Epithelial cell of esophagus (primary cell): ENCODE measurements at regions not wholly inside any gene's neighbourhood (a gene's known extent, or its start where the extent isn't known, plus 50 kb on each side); places are given as distances from the start of the nearest gene placed in this dataset.
"Not testable (repeated sequence)": the region's sequence is repeated elsewhere in the genome, so short reads cannot be mapped to it uniquely, and the experiment has no call there.

Experiments used
- DNase-seq: peaks from one replicate; pipeline ENCODE4 v3.0.0; 2010; ENCODE audit warnings: low read depth
- H3K4me3 ChIP-seq: 2 replicates; pipeline ENCODE4 v1.5.1; 2011; ENCODE audit warnings: mild to moderate bottlenecking, low read length, control low read depth
- TF ChIP-seq, protein P1 (sequence below): IDR thresholded peaks from 2 replicates; pipeline ENCODE4 v1.5.1; 2011; ENCODE audit warnings: low read depth, mild to moderate bottlenecking, low read length, control low read depth, inconsistent platforms; ENCODE audit not compliant: insufficient read depth; ENCODE audit errors: missing control alignments

DNA sequence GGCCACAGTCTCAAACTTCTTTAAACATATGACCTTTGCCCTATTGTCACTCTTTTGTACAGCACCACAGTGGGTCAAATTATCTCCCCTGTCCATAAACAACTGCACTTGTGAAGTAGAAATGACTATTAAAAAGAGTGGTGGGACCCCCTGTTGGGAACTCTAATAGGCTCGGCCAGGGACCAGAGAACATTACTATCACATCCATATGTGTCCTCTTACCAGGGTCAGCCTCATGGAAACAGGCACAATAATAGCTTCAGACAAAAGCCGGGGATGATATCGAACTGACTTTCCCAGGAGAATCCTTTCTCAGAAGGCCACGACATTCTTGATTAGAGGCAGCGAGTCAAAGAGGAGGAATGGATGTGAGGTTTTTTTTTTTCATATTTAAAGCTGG lies 96.6 kb downstream of the NKX2-1 start:
- TF ChIP-seq, protein P1, sequence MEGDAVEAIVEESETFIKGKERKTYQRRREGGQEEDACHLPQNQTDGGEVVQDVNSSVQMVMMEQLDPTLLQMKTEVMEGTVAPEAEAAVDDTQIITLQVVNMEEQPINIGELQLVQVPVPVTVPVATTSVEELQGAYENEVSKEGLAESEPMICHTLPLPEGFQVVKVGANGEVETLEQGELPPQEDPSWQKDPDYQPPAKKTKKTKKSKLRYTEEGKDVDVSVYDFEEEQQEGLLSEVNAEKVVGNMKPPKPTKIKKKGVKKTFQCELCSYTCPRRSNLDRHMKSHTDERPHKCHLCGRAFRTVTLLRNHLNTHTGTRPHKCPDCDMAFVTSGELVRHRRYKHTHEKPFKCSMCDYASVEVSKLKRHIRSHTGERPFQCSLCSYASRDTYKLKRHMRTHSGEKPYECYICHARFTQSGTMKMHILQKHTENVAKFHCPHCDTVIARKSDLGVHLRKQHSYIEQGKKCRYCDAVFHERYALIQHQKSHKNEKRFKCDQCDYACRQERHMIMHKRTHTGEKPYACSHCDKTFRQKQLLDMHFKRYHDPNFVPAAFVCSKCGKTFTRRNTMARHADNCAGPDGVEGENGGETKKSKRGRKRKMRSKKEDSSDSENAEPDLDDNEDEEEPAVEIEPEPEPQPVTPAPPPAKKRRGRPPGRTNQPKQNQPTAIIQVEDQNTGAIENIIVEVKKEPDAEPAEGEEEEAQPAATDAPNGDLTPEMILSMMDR, result no peak
- no peak overlapping the region for H3K4me3 ChIP-seq
- no peak for DNase-seq

DNA sequence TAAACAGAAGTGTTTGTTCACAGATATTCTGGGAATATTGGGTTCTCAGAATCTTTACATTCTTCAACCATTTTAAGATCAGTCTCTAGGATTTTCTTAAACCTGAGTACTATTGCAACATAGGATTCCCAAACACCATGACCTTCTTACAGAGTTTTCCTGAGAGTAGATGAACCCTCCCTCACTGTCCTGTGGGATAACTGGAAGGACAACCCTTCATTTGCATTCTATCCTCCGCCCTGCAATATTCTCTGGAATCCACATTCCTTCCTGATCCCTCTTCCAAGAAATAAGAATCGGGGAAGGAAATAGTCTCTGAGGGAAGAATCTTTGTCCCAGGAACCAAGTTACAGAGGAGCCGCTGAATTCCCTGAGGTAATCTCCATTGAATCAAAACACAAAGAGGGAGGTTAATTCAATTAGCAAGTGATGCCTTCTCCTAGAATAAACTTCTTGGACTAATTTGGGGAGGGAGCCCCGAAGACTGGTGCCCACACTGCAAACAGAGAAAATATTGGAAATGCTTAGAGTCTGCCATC lies 99.8 kb upstream of the MBIP start:
- H3K4me3 ChIP-seq, result no peak overlapping the region
- no peak for DNase-seq
- TF ChIP-seq, protein P1, result no peak

GRCh38 chr14:36418937-36419336 lies 98.5 kb upstream of the MBIP start:
- no peak for DNase-seq
- TF ChIP-seq, protein P1, result no peak
- no peak overlapping the region for H3K4me3 ChIP-seq

DNA sequence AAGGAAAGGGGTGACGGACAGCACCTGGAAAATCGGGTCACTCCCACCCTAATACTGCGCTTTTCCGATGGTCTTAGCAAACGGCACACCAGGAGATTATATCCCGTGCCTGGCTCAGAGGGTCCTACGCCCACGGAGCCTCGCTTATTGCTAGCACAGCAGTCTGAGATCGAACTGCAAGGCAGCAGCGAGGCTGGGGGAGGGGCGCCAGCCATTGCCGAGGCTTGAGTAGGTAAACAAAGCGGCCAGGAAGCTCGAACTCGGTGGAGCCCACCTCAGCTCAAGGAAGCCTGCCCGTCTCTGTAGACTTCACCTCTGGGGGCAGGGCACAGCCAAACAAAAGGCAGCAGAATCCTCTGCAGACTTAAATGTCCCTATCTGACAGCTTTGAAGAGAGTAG lies 91.5 kb upstream of the MBIP start:
- H3K4me3 ChIP-seq, result not testable (repeated sequence)

DNA sequence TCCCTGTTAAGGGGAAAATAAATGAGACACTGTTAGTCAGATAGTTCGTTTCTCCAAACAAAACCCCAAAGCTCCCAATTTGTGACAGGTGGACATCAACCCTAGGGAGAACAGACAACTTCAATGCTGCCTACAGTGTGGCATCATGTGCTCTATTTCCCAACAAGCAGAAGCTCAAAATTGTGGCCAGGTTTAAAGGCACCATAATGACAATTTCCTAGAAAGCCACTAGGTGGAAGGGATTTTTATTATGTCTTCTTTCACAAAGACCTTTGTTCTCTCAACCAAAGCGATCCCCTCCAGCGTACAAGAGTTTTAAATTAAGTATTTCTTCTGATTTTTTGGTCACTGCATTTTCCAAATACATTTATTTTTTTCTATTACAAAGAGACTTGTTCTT lies 88.0 kb upstream of the MBIP start:
- no peak for DNase-seq
- no peak overlapping the region for H3K4me3 ChIP-seq
- TF ChIP-seq, protein P1, result no peak

More for the DNA sequence above, 91.5 kb upstream of the MBIP start:
- not testable (repeated sequence) for DNase-seq

DNA sequence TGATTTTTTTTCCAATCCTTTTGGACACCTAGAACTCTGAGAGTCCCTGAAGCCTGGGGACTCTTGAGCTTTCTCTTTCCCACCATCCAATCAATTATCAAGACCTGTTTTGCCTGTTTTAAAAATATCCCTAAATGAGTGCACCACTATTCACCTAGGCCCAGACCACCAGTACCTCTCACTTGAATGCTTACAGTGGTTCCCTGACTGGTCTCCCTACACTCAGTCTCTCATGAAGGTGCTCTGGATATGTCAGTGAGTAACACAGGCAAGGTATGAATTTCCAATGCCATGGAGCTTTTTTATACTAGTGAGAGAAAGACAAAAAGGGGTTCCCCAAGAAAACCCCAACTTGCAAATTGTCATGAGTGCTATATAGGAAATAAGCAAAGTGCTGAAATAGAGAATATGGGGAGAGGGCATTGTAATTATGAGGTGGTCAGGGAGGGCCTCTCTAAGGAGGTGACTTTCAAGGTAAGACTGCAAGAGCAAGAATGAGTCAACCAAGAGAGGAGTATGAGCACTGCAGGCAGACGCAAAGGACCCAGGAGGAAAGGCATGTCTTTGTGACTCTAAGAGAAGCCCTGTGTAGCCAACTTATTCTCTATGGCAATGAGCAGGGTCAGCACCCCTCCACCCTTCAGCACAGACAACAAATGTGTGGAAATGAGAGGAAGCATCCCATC lies 85.3 kb upstream of the MBIP start:
- TF ChIP-seq, protein P1, result no peak
- no peak for DNase-seq
- H3K4me3 ChIP-seq, result no peak overlapping the region

DNA sequence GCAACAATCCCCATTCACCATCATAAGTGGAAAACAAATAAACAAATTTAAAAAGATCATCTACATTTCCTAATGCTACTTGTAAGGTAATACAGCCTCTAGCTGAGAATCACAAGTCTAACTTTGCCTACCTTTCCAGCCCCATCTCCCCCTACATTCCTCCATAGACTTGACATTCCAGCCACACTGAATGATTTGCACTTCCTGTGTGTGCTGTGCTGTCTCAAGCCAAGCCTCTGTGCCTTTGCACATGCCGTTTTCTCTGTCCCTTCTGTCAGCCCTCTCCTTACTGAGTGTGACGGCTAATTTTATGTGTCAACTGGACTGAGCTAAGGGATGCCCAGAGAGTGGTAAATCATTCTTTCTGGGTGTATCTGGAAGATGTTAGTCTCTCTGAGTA lies 82.4 kb upstream of the MBIP start:
- no peak overlapping the region for H3K4me3 ChIP-seq
- no peak for DNase-seq
- TF ChIP-seq, protein P1, result no peak
